Liver (tissue), 8 donors: ENCODE measurements at regions not wholly inside any gene's neighbourhood (a gene's known extent, or its start where the extent isn't known, plus 50 kb on each side); places are given as distances from the start of the nearest gene placed in this dataset.

Experiments
- DNase-seq: peaks from one replicate; pipeline ENCODE4 v3.0.0-alpha.2; 2017; ENCODE audit warnings: low spot score
- H3K27ac ChIP-seq, 2 donors: one replicate each; pipeline ENCODE4 v1.7.0; 2013; ENCODE audit warnings: inconsistent platforms in 2 of 2, low read length in 2 of 2, control low read depth in 1 of 2, low read depth in 1 of 2, mild to moderate bottlenecking in 1 of 2
- H3K27me3 ChIP-seq, 4 donors: one replicate each; pipeline versions ENCODE4 v1.6.1 to v1.7.0; 2013; ENCODE audit warnings: low read length in 3 of 4, inconsistent platforms in 1 of 4, mild to moderate bottlenecking in 1 of 4, moderate library complexity in 1 of 4; ENCODE audit not compliant: control insufficient read depth in 4 of 4, insufficient read depth in 4 of 4
- H3K36me3 ChIP-seq, 4 donors: one replicate each; pipeline versions ENCODE4 v1.6.1 to v1.7.0; 2013; ENCODE audit warnings: low read length in 3 of 4, mild to moderate bottlenecking in 3 of 4, low read depth in 1 of 4, moderate library complexity in 1 of 4; ENCODE audit not compliant: control insufficient read depth in 4 of 4, insufficient read depth in 3 of 4
- H3K4me1 ChIP-seq, 4 donors: one replicate each; pipeline versions ENCODE4 v1.6.1 to v1.7.0; 2013; ENCODE audit warnings: low read length in 3 of 4, mild to moderate bottlenecking in 3 of 4, moderate library complexity in 1 of 4; ENCODE audit not compliant: control insufficient read depth in 4 of 4, insufficient read depth in 4 of 4
- H3K4me3 ChIP-seq, 3 donors: one replicate each; pipeline versions ENCODE4 v1.6.1 to v1.7.0; 2013; ENCODE audit warnings: low read length in 3 of 3, control low read depth in 1 of 3, low read depth in 1 of 3, mild to moderate bottlenecking in 1 of 3
- H3K9ac ChIP-seq, 2 donors: one replicate each; pipeline ENCODE4 v1.7.0; 2013; ENCODE audit warnings: low read length in 2 of 2, mild to moderate bottlenecking in 2 of 2, moderate library complexity in 2 of 2, control low read depth in 1 of 2, low read depth in 1 of 2
- H3K9me3 ChIP-seq, 4 donors: one replicate each; pipeline versions ENCODE4 v1.6.1 to v1.7.0; 2013; ENCODE audit warnings: low read length in 3 of 4; ENCODE audit not compliant: control insufficient read depth in 4 of 4
- EGR1 ChIP-seq, 2 donors: IDR thresholded peaks; 2 replicates each; pipeline ENCODE4 v1.6.1; 2016 to 2018; ENCODE audit warnings: antibody characterized with exemption in 2 of 2, low read depth in 2 of 2
- FOXA1 ChIP-seq: IDR thresholded peaks from 2 replicates; pipeline ENCODE4 v1.6.1; 2016; ENCODE audit warnings: antibody characterized with exemption
- FOXA2 ChIP-seq: IDR thresholded peaks from 2 replicates; pipeline ENCODE4 v1.6.1; 2016; ENCODE audit warnings: antibody characterized with exemption
- GABPA ChIP-seq, 2 donors: IDR thresholded peaks in 1 of 2; conservative IDR thresholded peaks in 1 of 2; 2 replicates each; pipeline ENCODE4 v1.6.1; 2016; ENCODE audit warnings: antibody characterized with exemption in 2 of 2, mild to moderate bottlenecking in 1 of 2, moderate library complexity in 1 of 2
- HNF4A ChIP-seq, 2 donors: conservative IDR thresholded peaks; 2 replicates each; pipeline ENCODE4 v1.6.1; 2016; ENCODE audit warnings: antibody characterized with exemption in 2 of 2, mild to moderate bottlenecking in 2 of 2
- HNF4G ChIP-seq: IDR thresholded peaks from 2 replicates; pipeline ENCODE4 v1.6.1; 2016; ENCODE audit warnings: antibody characterized with exemption
- JUND ChIP-seq, 2 donors: IDR thresholded peaks; 2 replicates each; pipeline ENCODE4 v1.6.1; 2016; ENCODE audit warnings: antibody characterized with exemption in 2 of 2
- MAX ChIP-seq: IDR thresholded peaks from 2 replicates; pipeline ENCODE4 v1.6.1; 2016; ENCODE audit warnings: antibody characterized with exemption
- NR2F2 ChIP-seq: IDR thresholded peaks from 2 replicates; pipeline ENCODE4 v1.6.1; 2016; ENCODE audit warnings: antibody characterized with exemption
- RAD21 ChIP-seq, 2 donors: IDR thresholded peaks; 2 replicates each; pipeline ENCODE4 v1.6.1; 2016; ENCODE audit warnings: antibody characterized with exemption in 2 of 2, mild to moderate bottlenecking in 2 of 2
- REST ChIP-seq: IDR thresholded peaks from 2 replicates; pipeline ENCODE4 v1.6.1; 2016; ENCODE audit warnings: antibody characterized with exemption, mild to moderate bottlenecking
- RXRA ChIP-seq, 2 donors: IDR thresholded peaks; 2 replicates each; pipeline ENCODE4 v1.6.1; 2017 to 2018; ENCODE audit warnings: antibody characterized with exemption in 2 of 2, mild to moderate bottlenecking in 1 of 2
- SP1 ChIP-seq: IDR thresholded peaks from 2 replicates; pipeline ENCODE4 v1.6.1; 2018; ENCODE audit warnings: antibody characterized with exemption, mild to moderate bottlenecking
- TAF1 ChIP-seq: conservative IDR thresholded peaks from 2 replicates; pipeline ENCODE4 v1.6.1; 2016; ENCODE audit warnings: antibody characterized with exemption, mild to moderate bottlenecking
- YY1 ChIP-seq: IDR thresholded peaks from 2 replicates; pipeline ENCODE4 v1.6.1; 2016; ENCODE audit warnings: antibody characterized with exemption, mild to moderate bottlenecking
- WGBS: extraction: QIAGEN DNeasy Blood & Tissue Kit; methylation state at CpG from one replicate; pipeline ENCODE4 v1.1.7; 2013; 5-methylcytosine and 5-hydroxymethylcytosine counted together
- TF ChIP-seq, protein P1 (sequence below): fragments of 150-350 bp; IDR thresholded peaks from 2 replicates; pipeline ENCODE4 v1.5.1; 2017; ENCODE audit warnings: improper control_type of control experiment, low read depth, low read length; ENCODE audit not compliant: missing input control
- TF ChIP-seq, protein P2 (sequence below): IDR thresholded peaks from 2 replicates; pipeline ENCODE4 v1.6.1; 2016; ENCODE audit warnings: antibody characterized with exemption
- donor health status: healthy.
- donor health status: healthy.
- donor health status: healthy.
- donor health status: healthy.
- donor health status: healthy.

DNA sequence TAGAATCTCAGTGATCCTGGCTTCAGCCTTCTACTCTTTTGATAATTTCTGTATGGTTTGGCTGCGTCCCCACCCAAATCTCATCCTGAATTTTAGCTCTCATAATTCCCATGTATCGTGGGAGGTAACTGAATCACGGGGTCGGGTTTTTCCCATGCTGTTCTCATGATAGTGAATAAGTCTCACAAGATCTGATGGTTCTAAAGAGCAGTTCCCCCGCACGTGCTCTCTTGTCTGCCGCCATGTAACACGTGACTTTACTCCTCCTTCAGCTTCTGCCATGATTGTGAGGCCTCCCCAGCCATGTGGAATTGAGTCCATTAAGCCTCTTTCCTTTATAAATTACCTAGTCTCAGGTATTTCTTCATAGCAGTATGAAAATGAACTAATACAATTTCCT lies 507.2 kb downstream of the CDH26 start:
- no peak overlapping the region for H3K4me3 ChIP-seq
- H3K27me3 ChIP-seq: peaks cover 0 to 2% (median 0%) of the 10 kb centered on the region in 4 donors
- H3K27ac ChIP-seq: no peak overlapping the region
- H3K9ac ChIP-seq: no peak overlapping the region
- DNase-seq: no peak
- WGBS: 76% methylated on average over 8 of the region's 8 CpGs
- TF ChIP-seq, protein P1, sequence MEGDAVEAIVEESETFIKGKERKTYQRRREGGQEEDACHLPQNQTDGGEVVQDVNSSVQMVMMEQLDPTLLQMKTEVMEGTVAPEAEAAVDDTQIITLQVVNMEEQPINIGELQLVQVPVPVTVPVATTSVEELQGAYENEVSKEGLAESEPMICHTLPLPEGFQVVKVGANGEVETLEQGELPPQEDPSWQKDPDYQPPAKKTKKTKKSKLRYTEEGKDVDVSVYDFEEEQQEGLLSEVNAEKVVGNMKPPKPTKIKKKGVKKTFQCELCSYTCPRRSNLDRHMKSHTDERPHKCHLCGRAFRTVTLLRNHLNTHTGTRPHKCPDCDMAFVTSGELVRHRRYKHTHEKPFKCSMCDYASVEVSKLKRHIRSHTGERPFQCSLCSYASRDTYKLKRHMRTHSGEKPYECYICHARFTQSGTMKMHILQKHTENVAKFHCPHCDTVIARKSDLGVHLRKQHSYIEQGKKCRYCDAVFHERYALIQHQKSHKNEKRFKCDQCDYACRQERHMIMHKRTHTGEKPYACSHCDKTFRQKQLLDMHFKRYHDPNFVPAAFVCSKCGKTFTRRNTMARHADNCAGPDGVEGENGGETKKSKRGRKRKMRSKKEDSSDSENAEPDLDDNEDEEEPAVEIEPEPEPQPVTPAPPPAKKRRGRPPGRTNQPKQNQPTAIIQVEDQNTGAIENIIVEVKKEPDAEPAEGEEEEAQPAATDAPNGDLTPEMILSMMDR: no peak
- no peak for TF ChIP-seq RAD21 (IDR thresholded peaks at IDR 0.05)
- no peak for TF ChIP-seq RXRA (IDR thresholded peaks at IDR 0.05)
- TF ChIP-seq, protein P2, sequence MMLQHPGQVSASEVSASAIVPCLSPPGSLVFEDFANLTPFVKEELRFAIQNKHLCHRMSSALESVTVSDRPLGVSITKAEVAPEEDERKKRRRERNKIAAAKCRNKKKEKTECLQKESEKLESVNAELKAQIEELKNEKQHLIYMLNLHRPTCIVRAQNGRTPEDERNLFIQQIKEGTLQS: no peak
- no peak for TF ChIP-seq FOXA2
- TF ChIP-seq GABPA (IDR thresholded peaks at IDR 0.05 in 1 of 2, conservative IDR thresholded peaks at IDR 0.05 in 1 of 2): no peak
- TF ChIP-seq HNF4G: no peak
- TF ChIP-seq REST: no peak
- no peak for TF ChIP-seq NR2F2
- TF ChIP-seq HNF4A (conservative IDR thresholded peaks at IDR 0.05): no peak
- TF ChIP-seq JUND (IDR thresholded peaks at IDR 0.05): no peak
- TF ChIP-seq YY1: no peak
- TF ChIP-seq FOXA1: no peak
- no peak for TF ChIP-seq TAF1
- no peak for TF ChIP-seq EGR1 (IDR thresholded peaks at IDR 0.05; ENCODE audit: low read depth in 2 of 2)
- no peak for TF ChIP-seq MAX
- no peak for TF ChIP-seq SP1
- no peaks in the 10 kb centered on the region for H3K36me3 ChIP-seq
- H3K9me3 ChIP-seq: peaks cover 0 to 1% (median 0%) of the 10 kb centered on the region in 4 donors
- H3K4me1 ChIP-seq: no peaks in the 10 kb centered on the region

GRCh38 chr20:60465993-60466686 lies 507.9 kb downstream of the CDH26 start:
- TF ChIP-seq FOXA1 (no peak), TAF1 (no peak)
- Histone ChIP-seq H3K9me3 (no peaks in the 10 kb centered on the region), H3K36me3 (no peaks in the 10 kb centered on the region), H3K27ac (no peak overlapping the region), H3K4me3 (no peak overlapping the region), H3K9ac (no peak overlapping the region), H3K4me1 (no peaks in the 10 kb centered on the region), H3K27me3 (peaks cover 0 to 2% (median 0%) of the 10 kb centered on the region in 4 donors)
- DNase-seq: no peak
- 80% methylated on average over 8 of the region's 8 CpGs for WGBS
